ENCODE measurements at regions not wholly inside any gene's neighbourhood (a gene's known extent, or its start where the extent isn't known, plus 50 kb on each side); places are given as distances from the start of the nearest gene placed in this dataset.
"Not testable (repeated sequence)": the region's sequence is repeated elsewhere in the genome, so short reads cannot be mapped to it uniquely, and the experiment has no call there.

GRCh38 chr1:94302497-94302896 is 65.1 kb upstream of the ARHGAP29 start:
- no peak for DNase-seq

GRCh38 chr1:94301186-94301585 is 63.8 kb upstream of the ARHGAP29 start:
- DNase-seq = no peak

DNA sequence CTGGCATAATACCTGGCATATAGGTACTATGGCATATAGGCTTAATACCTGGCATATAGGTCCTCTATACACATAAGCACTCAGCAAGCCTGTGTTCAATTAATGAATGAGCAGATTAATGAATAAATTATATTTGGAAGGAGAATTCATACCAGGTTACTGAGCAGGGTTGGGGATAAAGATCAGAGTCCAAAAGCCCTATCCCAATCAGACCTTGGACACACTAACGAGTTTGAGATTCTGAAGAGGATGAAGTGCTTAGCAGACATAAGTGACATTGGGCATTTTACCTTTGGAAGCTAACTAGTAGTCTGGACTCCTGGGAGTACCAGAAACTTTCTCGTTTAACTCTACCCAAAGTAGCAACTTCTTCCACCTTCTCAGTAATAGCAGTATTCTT is 63.3 kb upstream of the ARHGAP29 start:
- no peak for DNase-seq

GRCh38 chr1:94299627-94300553 is 62.5 kb upstream of the ARHGAP29 start:
- DNase-seq = no peak

- no peak for DNase-seq
Measured at GRCh38 chr1:94298861-94299260, 61.5 kb upstream of the ARHGAP29 start.

GRCh38 chr1:94296018-94296417 is 58.6 kb upstream of the ARHGAP29 start:
- DNase-seq = no peak

DNA sequence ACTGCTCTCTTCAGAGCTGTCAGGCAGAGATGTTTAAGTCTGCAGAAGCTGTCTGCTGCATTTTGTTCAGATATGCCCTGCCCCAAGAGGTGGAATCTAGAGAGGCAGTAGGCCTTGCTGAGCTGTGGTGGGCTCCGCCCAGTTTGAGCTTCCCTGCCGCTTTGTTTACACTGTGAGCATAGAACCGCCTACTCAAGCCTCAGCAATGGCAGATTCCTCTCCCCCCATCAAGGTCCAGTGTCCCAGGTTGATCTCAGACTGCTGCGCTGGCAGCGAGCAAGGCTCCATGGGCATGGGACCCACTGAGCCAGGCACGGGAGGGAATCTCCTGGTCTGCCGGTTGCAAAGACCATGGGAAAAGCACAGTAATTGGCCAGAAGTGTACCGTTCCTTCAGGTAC is 55.6 kb upstream of the ARHGAP29 start:
- DNase-seq = not testable (repeated sequence)

GRCh38 chr1:94289244-94289643 is 51.9 kb upstream of the ARHGAP29 start:
- not testable (repeated sequence) for DNase-seq

All from DMS79 treated with DMSO at 0.1 percent for 48 hours (cell line).